WTC11 (cell line): ENCODE measurements at regions not wholly inside any gene's neighbourhood (a gene's known extent, or its start where the extent isn't known, plus 50 kb on each side); places are given as distances from the start of the nearest gene placed in this dataset.

Experiments used
- ATAC-seq: fragments of 200-7000 bp; cut with Tn5 transposase; 2 replicates; pipeline ENCODE4 v1.10.0; 2021; ENCODE audit warnings: mild to moderate bottlenecking, moderate library complexity
- CTCF ChIA-PET: fragments of 300-600 bp; sonication (Branson Sonifier 250); formaldehyde crosslinking; loops from one replicate; lab custom pipeline; 2021; ENCODE audit warnings: antibody characterized with exemption; lab: Charles Lee
- POLR2A ChIA-PET: fragments of 350-600 bp; sonication (Branson Sonifier 250); formaldehyde crosslinking; loops from one replicate; lab custom pipeline; 2021; ENCODE audit warnings: antibody characterized with exemption; lab: Charles Lee
- DNase-seq: peaks from one replicate; pipeline ENCODE4 v3.0.0; 2021; ENCODE audit warnings: low spot score
- H3K27ac Mint-ChIP-seq: 2 replicates; pipeline ENCODE4 v1.8.0; 2021; ENCODE audit warnings: mixed read lengths
- H3K27me3 Mint-ChIP-seq: 2 replicates; pipeline ENCODE4 v1.8.0; 2021; ENCODE audit warnings: low read depth, mild to moderate bottlenecking, moderate library complexity, mixed read lengths
- H3K36me3 Mint-ChIP-seq: 2 replicates; pipeline ENCODE4 v1.8.0; 2021; ENCODE audit warnings: mixed read lengths
- H3K4me1 Mint-ChIP-seq: 2 replicates; pipeline ENCODE4 v1.8.0; 2022; ENCODE audit warnings: mixed read lengths
- H3K4me3 Mint-ChIP-seq: 2 replicates; pipeline ENCODE4 v1.8.0; 2021; ENCODE audit warnings: mild to moderate bottlenecking, moderate library complexity, mixed read lengths
- H3K9me3 Mint-ChIP-seq: 2 replicates; pipeline ENCODE4 v1.8.0; 2021; ENCODE audit warnings: mixed read lengths
- ATF6 ChIP-seq: sonication (generic); formaldehyde crosslinking; IDR thresholded peaks from 2 replicates; pipeline ENCODE4 v1.8.1; 2023; ENCODE audit warnings: mild to moderate bottlenecking, missing genetic modification reagents
- CBFB ChIP-seq: sonication (generic); formaldehyde crosslinking; IDR thresholded peaks from 2 replicates; pipeline ENCODE4 v1.8.1; 2022; ENCODE audit warnings: mild to moderate bottlenecking, low read depth, missing genetic modification reagents
- ELF4 ChIP-seq: sonication (generic); formaldehyde crosslinking; IDR thresholded peaks from 2 replicates; pipeline ENCODE4 v1.8.1; 2022; ENCODE audit warnings: low read depth, mild to moderate bottlenecking, moderate library complexity, missing genetic modification reagents
- ERG ChIP-seq: fragments of 250-450 bp; sonication (Bioruptor Pico); IDR thresholded peaks from 2 replicates; pipeline ENCODE4 v1.8.0; 2021; ENCODE audit warnings: mild to moderate bottlenecking
- FOXJ3 ChIP-seq: sonication (generic); formaldehyde crosslinking; IDR thresholded peaks from 2 replicates; pipeline ENCODE4 v1.9.0; 2021; ENCODE audit warnings: missing genetic modification reagents, mild to moderate bottlenecking, borderline replicate concordance
- FOXP1 ChIP-seq: sonication (generic); formaldehyde crosslinking; IDR thresholded peaks from 2 replicates; pipeline ENCODE4 v1.8.0; 2022; ENCODE audit warnings: missing genetic modification reagents, mild to moderate bottlenecking, moderate library complexity, borderline replicate concordance
- FOXP4 ChIP-seq: sonication (generic); formaldehyde crosslinking; IDR thresholded peaks from 2 replicates; pipeline ENCODE4 v1.8.0; 2022; ENCODE audit warnings: mild to moderate bottlenecking, missing genetic modification reagents
- IRF1 ChIP-seq: sonication (generic); formaldehyde crosslinking; IDR thresholded peaks from 2 replicates; pipeline ENCODE4 v1.8.0; 2023; ENCODE audit warnings: missing genetic modification reagents
- NFYB ChIP-seq: sonication (generic); formaldehyde crosslinking; conservative IDR thresholded peaks from 2 replicates; pipeline ENCODE4 v1.8.0; 2022; ENCODE audit warnings: low read depth, missing genetic modification reagents
- NR2C2 ChIP-seq: sonication (generic); formaldehyde crosslinking; IDR thresholded peaks from 2 replicates; pipeline ENCODE4 v1.8.0; 2022; ENCODE audit warnings: mild to moderate bottlenecking, missing genetic modification reagents
- TEAD1 ChIP-seq: sonication (generic); formaldehyde crosslinking; IDR thresholded peaks from 2 replicates; pipeline ENCODE4 v1.8.0; 2022; ENCODE audit warnings: mild to moderate bottlenecking, missing genetic modification reagents
- TF ChIP-seq, protein P1 (sequence below): fragments of 200-600 bp; IDR thresholded peaks from 2 replicates; pipeline ENCODE4 v1.8.0; 2022; ENCODE audit warnings: antibody characterized with exemption
- TF ChIP-seq, protein P2 (sequence below): sonication (generic); formaldehyde crosslinking; IDR thresholded peaks from 2 replicates; pipeline ENCODE4 v1.8.0; 2022; ENCODE audit warnings: mild to moderate bottlenecking, missing genetic modification reagents
- TF ChIP-seq, protein P3 (sequence below): sonication (generic); formaldehyde crosslinking; IDR thresholded peaks from 2 replicates; pipeline ENCODE4 v1.8.0; 2023; ENCODE audit warnings: missing genetic modification reagents, mild to moderate bottlenecking, borderline replicate concordance

DNA sequence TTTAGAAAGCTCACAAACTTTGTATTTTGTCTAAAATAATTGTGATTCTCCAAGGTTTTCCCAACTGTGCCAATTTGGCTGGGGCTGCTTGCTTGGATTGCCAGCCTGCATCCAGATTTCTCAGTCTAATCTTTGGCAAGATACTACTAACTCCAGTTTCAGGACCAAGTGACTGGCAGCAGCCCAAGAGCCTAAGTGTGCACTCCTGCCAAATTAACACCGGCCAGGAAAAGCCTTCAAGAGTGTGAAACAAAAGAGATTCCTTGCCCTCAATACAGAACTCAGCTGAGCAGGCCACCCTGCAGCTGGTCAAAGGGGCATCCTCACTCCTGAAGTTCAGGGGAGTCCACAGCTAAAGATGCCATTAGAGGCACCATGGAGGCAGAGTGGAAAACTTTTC, 589.0 kb upstream of the ACVR2A start:
- Mint-ChIP-seq H3K4me3 (no peak overlapping the region), H3K27me3 (no peaks in the 10 kb centered on the region), H3K9me3 (peaks cover 15% of the 10 kb centered on the region), H3K36me3 (peaks cover 11% of the 10 kb centered on the region), H3K4me1 (no peaks in the 10 kb centered on the region), H3K27ac (no peak overlapping the region)
- CTCF ChIA-PET: interaction anchor here (0.5 kb wide), 1 partner anchor 790 kb away, joined by 8 read pairs; no protein-coding TSS in a partner anchor
- POLR2A ChIA-PET: no interaction called here
- DNase-seq (no peak), ATAC-seq (no peak)
- TF ChIP-seq TEAD1 (CRISPR knock-in tag) (no peak), FOXJ3 (CRISPR knock-in tag) (no peak)

DNA sequence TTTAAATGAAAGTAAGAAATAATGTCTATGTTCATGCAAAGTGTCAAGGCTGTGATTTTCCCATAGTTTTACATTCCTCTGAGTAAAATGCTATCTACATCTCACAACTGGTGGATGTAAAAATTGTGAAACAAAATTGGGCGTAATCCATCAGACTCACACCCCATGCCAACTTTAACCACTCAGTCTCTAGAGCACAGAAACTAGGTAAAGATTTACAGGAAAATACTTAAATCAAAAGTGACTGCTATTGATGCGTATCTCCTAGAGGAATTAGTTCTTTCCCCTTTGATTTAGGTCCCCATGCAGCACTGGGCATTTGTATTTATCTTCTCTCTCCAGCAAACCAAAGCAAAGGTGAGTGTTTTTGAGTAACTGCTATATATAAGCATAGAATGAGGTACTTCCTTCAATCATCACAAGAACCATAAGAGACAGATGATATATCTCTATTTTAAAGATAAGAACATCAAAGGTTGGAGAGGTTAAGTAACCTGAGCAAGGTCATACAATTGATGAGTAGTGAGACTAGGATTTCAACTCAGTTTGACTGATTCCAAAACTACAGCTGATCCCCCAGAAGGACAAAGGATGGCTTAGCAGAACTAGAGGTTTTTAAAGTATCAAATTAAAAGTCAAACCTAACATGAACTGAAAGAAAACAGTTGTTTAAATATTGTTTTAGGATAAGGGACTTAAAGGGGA, 594.0 kb upstream of the ACVR2A start:
- ATAC-seq (no peak), DNase-seq (no peak)
- no peaks in the 10 kb centered on the region for H3K27me3 Mint-ChIP-seq
- TF ChIP-seq, protein P1, sequence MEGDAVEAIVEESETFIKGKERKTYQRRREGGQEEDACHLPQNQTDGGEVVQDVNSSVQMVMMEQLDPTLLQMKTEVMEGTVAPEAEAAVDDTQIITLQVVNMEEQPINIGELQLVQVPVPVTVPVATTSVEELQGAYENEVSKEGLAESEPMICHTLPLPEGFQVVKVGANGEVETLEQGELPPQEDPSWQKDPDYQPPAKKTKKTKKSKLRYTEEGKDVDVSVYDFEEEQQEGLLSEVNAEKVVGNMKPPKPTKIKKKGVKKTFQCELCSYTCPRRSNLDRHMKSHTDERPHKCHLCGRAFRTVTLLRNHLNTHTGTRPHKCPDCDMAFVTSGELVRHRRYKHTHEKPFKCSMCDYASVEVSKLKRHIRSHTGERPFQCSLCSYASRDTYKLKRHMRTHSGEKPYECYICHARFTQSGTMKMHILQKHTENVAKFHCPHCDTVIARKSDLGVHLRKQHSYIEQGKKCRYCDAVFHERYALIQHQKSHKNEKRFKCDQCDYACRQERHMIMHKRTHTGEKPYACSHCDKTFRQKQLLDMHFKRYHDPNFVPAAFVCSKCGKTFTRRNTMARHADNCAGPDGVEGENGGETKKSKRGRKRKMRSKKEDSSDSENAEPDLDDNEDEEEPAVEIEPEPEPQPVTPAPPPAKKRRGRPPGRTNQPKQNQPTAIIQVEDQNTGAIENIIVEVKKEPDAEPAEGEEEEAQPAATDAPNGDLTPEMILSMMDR: no peak
- TF ChIP-seq FOXP1 (CRISPR knock-in tag) (no peak), FOXP4 (CRISPR knock-in tag) (no peak), ERG (CRISPR knock-in tag) (no peak), NR2C2 (CRISPR knock-in tag) (no peak), TEAD1 (CRISPR knock-in tag) (no peak), IRF1 (CRISPR knock-in tag) (no peak), CBFB (CRISPR knock-in tag) (no peak), ATF6 (CRISPR knock-in tag) (no peak)
- TF ChIP-seq, protein P2, sequence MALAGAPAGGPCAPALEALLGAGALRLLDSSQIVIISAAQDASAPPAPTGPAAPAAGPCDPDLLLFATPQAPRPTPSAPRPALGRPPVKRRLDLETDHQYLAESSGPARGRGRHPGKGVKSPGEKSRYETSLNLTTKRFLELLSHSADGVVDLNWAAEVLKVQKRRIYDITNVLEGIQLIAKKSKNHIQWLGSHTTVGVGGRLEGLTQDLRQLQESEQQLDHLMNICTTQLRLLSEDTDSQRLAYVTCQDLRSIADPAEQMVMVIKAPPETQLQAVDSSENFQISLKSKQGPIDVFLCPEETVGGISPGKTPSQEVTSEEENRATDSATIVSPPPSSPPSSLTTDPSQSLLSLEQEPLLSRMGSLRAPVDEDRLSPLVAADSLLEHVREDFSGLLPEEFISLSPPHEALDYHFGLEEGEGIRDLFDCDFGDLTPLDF (CRISPR knock-in tag): no peak
- POLR2A ChIA-PET: no interaction called here
- H3K4me3 Mint-ChIP-seq: no peak overlapping the region
- peaks cover 11% of the 10 kb centered on the region for H3K36me3 Mint-ChIP-seq
- CTCF ChIA-PET: no interaction called here
- no peaks in the 10 kb centered on the region for H3K4me1 Mint-ChIP-seq
- peaks cover 15% of the 10 kb centered on the region for H3K9me3 Mint-ChIP-seq
- no peak overlapping the region for H3K27ac Mint-ChIP-seq

DNA sequence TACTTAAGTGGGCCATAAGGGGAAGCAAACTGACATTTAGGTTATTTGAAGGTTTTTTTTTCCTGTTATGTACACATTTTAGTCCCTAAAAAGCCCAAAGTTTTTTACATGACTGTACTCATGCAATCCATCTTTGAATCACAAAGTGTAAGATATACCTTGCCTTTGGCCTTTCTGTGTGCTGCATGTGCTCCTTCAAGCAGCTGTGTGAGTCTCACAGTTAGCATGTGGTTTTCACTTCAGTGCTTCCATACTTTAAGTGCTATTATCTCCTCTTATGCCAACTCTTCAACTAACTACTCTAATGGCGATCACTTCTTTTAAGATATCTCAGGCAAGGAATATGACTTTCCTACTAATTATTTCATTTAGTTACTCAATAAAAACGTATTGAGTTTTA, 597.1 kb upstream of the ACVR2A start:
- Mint-ChIP-seq H3K4me1 (no peaks in the 10 kb centered on the region), H3K27me3 (no peaks in the 10 kb centered on the region), H3K27ac (no peak overlapping the region), H3K4me3 (no peak overlapping the region), H3K9me3 (peaks cover 11% of the 10 kb centered on the region), H3K36me3 (peaks cover 7% of the 10 kb centered on the region)
- no peak for ATAC-seq
- CTCF ChIA-PET: no interaction called here
- POLR2A ChIA-PET: no interaction called here
- no peak for DNase-seq
- TF ChIP-seq NFYB (CRISPR knock-in tag) (no peak), CBFB (CRISPR knock-in tag) (no peak), ELF4 (CRISPR knock-in tag) (no peak)
- TF ChIP-seq, protein P3, sequence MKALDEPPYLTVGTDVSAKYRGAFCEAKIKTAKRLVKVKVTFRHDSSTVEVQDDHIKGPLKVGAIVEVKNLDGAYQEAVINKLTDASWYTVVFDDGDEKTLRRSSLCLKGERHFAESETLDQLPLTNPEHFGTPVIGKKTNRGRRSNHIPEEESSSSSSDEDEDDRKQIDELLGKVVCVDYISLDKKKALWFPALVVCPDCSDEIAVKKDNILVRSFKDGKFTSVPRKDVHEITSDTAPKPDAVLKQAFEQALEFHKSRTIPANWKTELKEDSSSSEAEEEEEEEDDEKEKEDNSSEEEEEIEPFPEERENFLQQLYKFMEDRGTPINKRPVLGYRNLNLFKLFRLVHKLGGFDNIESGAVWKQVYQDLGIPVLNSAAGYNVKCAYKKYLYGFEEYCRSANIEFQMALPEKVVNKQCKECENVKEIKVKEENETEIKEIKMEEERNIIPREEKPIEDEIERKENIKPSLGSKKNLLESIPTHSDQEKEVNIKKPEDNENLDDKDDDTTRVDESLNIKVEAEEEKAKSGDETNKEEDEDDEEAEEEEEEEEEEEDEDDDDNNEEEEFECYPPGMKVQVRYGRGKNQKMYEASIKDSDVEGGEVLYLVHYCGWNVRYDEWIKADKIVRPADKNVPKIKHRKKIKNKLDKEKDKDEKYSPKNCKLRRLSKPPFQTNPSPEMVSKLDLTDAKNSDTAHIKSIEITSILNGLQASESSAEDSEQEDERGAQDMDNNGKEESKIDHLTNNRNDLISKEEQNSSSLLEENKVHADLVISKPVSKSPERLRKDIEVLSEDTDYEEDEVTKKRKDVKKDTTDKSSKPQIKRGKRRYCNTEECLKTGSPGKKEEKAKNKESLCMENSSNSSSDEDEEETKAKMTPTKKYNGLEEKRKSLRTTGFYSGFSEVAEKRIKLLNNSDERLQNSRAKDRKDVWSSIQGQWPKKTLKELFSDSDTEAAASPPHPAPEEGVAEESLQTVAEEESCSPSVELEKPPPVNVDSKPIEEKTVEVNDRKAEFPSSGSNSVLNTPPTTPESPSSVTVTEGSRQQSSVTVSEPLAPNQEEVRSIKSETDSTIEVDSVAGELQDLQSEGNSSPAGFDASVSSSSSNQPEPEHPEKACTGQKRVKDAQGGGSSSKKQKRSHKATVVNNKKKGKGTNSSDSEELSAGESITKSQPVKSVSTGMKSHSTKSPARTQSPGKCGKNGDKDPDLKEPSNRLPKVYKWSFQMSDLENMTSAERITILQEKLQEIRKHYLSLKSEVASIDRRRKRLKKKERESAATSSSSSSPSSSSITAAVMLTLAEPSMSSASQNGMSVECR: no peak
